ENCODE measurements at regions not wholly inside any gene's neighbourhood (a gene's known extent, or its start where the extent isn't known, plus 50 kb on each side); places are given as distances from the start of the nearest gene placed in this dataset.
A peak's percentile ranks its signal among the peaks of the same experiment; 100 is the strongest.

GRCh38 chr2:185208261-185208660 is 530.3 kb upstream of the FSIP2 start:
- TF ChIP-seq EP300 (IDR thresholded peaks at IDR 0.05; ENCODE audit: borderline replicate concordance) (no peak), TAF1 (IDR thresholded peaks at IDR 0.05; ENCODE audit: low read depth) (no peak), CREB1 (IDR thresholded peaks at IDR 0.05; ENCODE audit: low read depth) (no peak), YY1 (IDR thresholded peaks at IDR 0.05; ENCODE audit: low read depth) (no peak), TEAD4 (IDR thresholded peaks at IDR 0.05) (no peak), MAX (IDR thresholded peaks at IDR 0.05) (no peak), RAD21 (IDR thresholded peaks at IDR 0.05; ENCODE audit: low read depth) (peak; percentile 82), REST (IDR thresholded peaks at IDR 0.05; ENCODE audit: low read depth) (no peak), EGR1 (IDR thresholded peaks at IDR 0.05) (no peak), TCF12 (IDR thresholded peaks at IDR 0.05; ENCODE audit: low read depth) (no peak), ZBTB7A (IDR thresholded peaks at IDR 0.05; ENCODE audit: low read depth) (no peak)

All from Ishikawa (cell line).